ENCODE measurements at regions not wholly inside any gene's neighbourhood (a gene's known extent, or its start where the extent isn't known, plus 50 kb on each side); places are given as distances from the start of the nearest gene placed in this dataset.

GRCh38 chr5:15263942-15264341 is 236.0 kb upstream of the FBXL7 start:
- intact Hi-C loops (cut with DNase I; ENCODE audit: low total_unique reads): no loop called here
- TF ChIP-seq POLR2A (IDR thresholded peaks at IDR 0.05) (no peak), CTCF (IDR thresholded peaks at IDR 0.05) (no peak)
- no peaks in the 10 kb centered on the region for H3K9me3 ChIP-seq
- H3K4me3 ChIP-seq: no peak overlapping the region
- no peak for DNase-seq
- H3K27me3 ChIP-seq: no peaks in the 10 kb centered on the region
- H3K36me3 ChIP-seq: no peaks in the 10 kb centered on the region
- H3K27ac ChIP-seq: no peak overlapping the region
- H3K4me1 ChIP-seq: peaks cover 0 to 8% of the 10 kb centered on the region in 2 donors

- no peak for DNase-seq
- intact Hi-C loops (cut with DNase I; ENCODE audit: low total_unique reads): no loop called here
Measured at GRCh38 chr5:15263406-15263805, 236.6 kb upstream of the FBXL7 start.

GRCh38 chr5:15261269-15261995 is 238.5 kb upstream of the FBXL7 start:
- Histone ChIP-seq H3K9me3 (no peaks in the 10 kb centered on the region), H3K4me1 (peaks cover 0 to 8% of the 10 kb centered on the region in 2 donors), H3K36me3 (no peaks in the 10 kb centered on the region), H3K4me3 (no peak overlapping the region), H3K27me3 (no peaks in the 10 kb centered on the region), H3K27ac (no peak overlapping the region)
- TF ChIP-seq CTCF (IDR thresholded peaks at IDR 0.05) (no peak), POLR2A (IDR thresholded peaks at IDR 0.05) (no peak)
- intact Hi-C loops (cut with DNase I; ENCODE audit: low total_unique reads): no loop called here
- DNase-seq: no peak

More at GRCh38 chr5:15263406-15263805, 236.6 kb upstream of the FBXL7 start:
- Histone ChIP-seq H3K9me3 (no peaks in the 10 kb centered on the region), H3K4me1 (peaks cover 0 to 8% of the 10 kb centered on the region in 2 donors), H3K27me3 (no peaks in the 10 kb centered on the region), H3K27ac (no peak overlapping the region), H3K36me3 (no peaks in the 10 kb centered on the region), H3K4me3 (no peak overlapping the region)
- no peak for TF ChIP-seq POLR2A (IDR thresholded peaks at IDR 0.05)

GRCh38 chr5:15260356-15261268 is 239.4 kb upstream of the FBXL7 start:
- no peak overlapping the region for H3K27ac ChIP-seq
- no peak for DNase-seq
- H3K36me3 ChIP-seq: no peaks in the 10 kb centered on the region
- no peak overlapping the region for H3K4me3 ChIP-seq
- H3K4me1 ChIP-seq: peaks cover 0 to 8% of the 10 kb centered on the region in 2 donors
- intact Hi-C loops (cut with DNase I; ENCODE audit: low total_unique reads): no loop called here
- H3K27me3 ChIP-seq: no peaks in the 10 kb centered on the region
- H3K9me3 ChIP-seq: no peaks in the 10 kb centered on the region
- TF ChIP-seq POLR2A (IDR thresholded peaks at IDR 0.05) (no peak), CTCF (IDR thresholded peaks at IDR 0.05) (no peak)

GRCh38 chr5:15256485-15256884 is 243.5 kb upstream of the FBXL7 start:
- intact Hi-C loops (cut with DNase I; ENCODE audit: low total_unique reads): no loop called here
- Histone ChIP-seq H3K4me1 (peaks cover 0 to 6% of the 10 kb centered on the region in 2 donors), H3K27ac (no peak overlapping the region), H3K9me3 (no peaks in the 10 kb centered on the region), H3K27me3 (no peaks in the 10 kb centered on the region), H3K36me3 (no peaks in the 10 kb centered on the region), H3K4me3 (no peak overlapping the region)
- TF ChIP-seq POLR2A (IDR thresholded peaks at IDR 0.05) (no peak), CTCF (IDR thresholded peaks at IDR 0.05) (no peak)
- no peak for DNase-seq

All from uterus (tissue), 3 donors.